Skeletal muscle satellite cell (primary cell): ENCODE measurements at regions not wholly inside any gene's neighbourhood (a gene's known extent, or its start where the extent isn't known, plus 50 kb on each side); places are given as distances from the start of the nearest gene placed in this dataset.
A peak's percentile ranks its signal among the peaks of the same experiment; 100 is the strongest.

Experiments used
- H3K27me3 ChIP-seq: 2 replicates; pipeline ENCODE4 v1.7.0; 2013; ENCODE audit warnings: low read length; ENCODE audit not compliant: control insufficient read depth, insufficient read depth
- H3K36me3 ChIP-seq: 2 replicates; pipeline ENCODE4 v1.7.0; 2013; ENCODE audit warnings: mild to moderate bottlenecking, control low read depth, low read length; ENCODE audit not compliant: insufficient read depth
- H3K4me1 ChIP-seq: 2 replicates; pipeline ENCODE4 v1.7.0; 2013; ENCODE audit warnings: low read length; ENCODE audit not compliant: control insufficient read depth, insufficient read depth
- H3K4me2 ChIP-seq: 2 replicates; pipeline ENCODE4 v1.7.0; 2013; ENCODE audit warnings: mild to moderate bottlenecking, low read length
- H3K4me3 ChIP-seq: 2 replicates; pipeline ENCODE4 v1.7.0; 2013; ENCODE audit warnings: low read length
- H3K9ac ChIP-seq: 2 replicates; pipeline ENCODE4 v1.7.0; 2013; ENCODE audit warnings: mild to moderate bottlenecking, low read depth, low read length, moderate library complexity
- H3K9me3 ChIP-seq: replicated peaks from 2 replicates; pipeline ENCODE4 v1.7.0; 2013; ENCODE audit warnings: mild to moderate bottlenecking, control low read depth, low read length

GRCh38 chr17:13403982-13404946, 197.5 kb downstream of the HS3ST3A1 start:
- Histone ChIP-seq H3K4me3 (no peak overlapping the region), H3K4me1 (no peaks in the 10 kb centered on the region), H3K9ac (no peak overlapping the region), H3K4me2 (no peak overlapping the region), H3K36me3 (no peaks in the 10 kb centered on the region), H3K27me3 (no peaks in the 10 kb centered on the region), H3K9me3 (no peaks in the 10 kb centered on the region)

GRCh38 chr17:13400491-13400890, 201.2 kb downstream of the HS3ST3A1 start:
- H3K9ac ChIP-seq, result no peak overlapping the region
- peaks cover under 1% of the 10 kb centered on the region for H3K4me1 ChIP-seq
- H3K36me3 ChIP-seq, result no peaks in the 10 kb centered on the region
- no peak overlapping the region for H3K4me3 ChIP-seq
- H3K9me3 ChIP-seq, result no peaks in the 10 kb centered on the region
- H3K27me3 ChIP-seq, result no peaks in the 10 kb centered on the region
- no peak overlapping the region for H3K4me2 ChIP-seq

- no peak overlapping the region for H3K4me2 ChIP-seq
- no peak overlapping the region for H3K9ac ChIP-seq
- H3K4me1 ChIP-seq, result peaks cover 17% of the 10 kb centered on the region
- no peaks in the 10 kb centered on the region for H3K9me3 ChIP-seq
- H3K36me3 ChIP-seq, result no peaks in the 10 kb centered on the region
- no peaks in the 10 kb centered on the region for H3K27me3 ChIP-seq
- H3K4me3 ChIP-seq, result no peak overlapping the region
These were observed 202.9 kb downstream of the HS3ST3A1 start for GRCh38 chr17:13398853-13399252.

GRCh38 chr17:13398091-13398490, 203.6 kb downstream of the HS3ST3A1 start:
- Histone ChIP-seq H3K9ac (no peak overlapping the region), H3K4me2 (no peak overlapping the region), H3K4me3 (no peak overlapping the region), H3K4me1 (peaks cover 19% of the 10 kb centered on the region), H3K9me3 (no peaks in the 10 kb centered on the region), H3K27me3 (no peaks in the 10 kb centered on the region), H3K36me3 (no peaks in the 10 kb centered on the region)

GRCh38 chr17:13395862-13396261, 205.9 kb downstream of the HS3ST3A1 start:
- no peaks in the 10 kb centered on the region for H3K9me3 ChIP-seq
- no peak overlapping the region for H3K4me2 ChIP-seq
- no peaks in the 10 kb centered on the region for H3K27me3 ChIP-seq
- no peaks in the 10 kb centered on the region for H3K36me3 ChIP-seq
- peaks cover 19% of the 10 kb centered on the region for H3K4me1 ChIP-seq
- H3K4me3 ChIP-seq, result no peak overlapping the region
- H3K9ac ChIP-seq, result no peak overlapping the region

- H3K4me3 ChIP-seq, result no peak overlapping the region
- H3K9me3 ChIP-seq, result no peaks in the 10 kb centered on the region
- H3K36me3 ChIP-seq, result no peaks in the 10 kb centered on the region
- H3K4me2 ChIP-seq, result no peak overlapping the region
- no peaks in the 10 kb centered on the region for H3K27me3 ChIP-seq
- peaks cover 19% of the 10 kb centered on the region for H3K4me1 ChIP-seq
- no peak overlapping the region for H3K9ac ChIP-seq
These were observed 206.4 kb downstream of the HS3ST3A1 start for GRCh38 chr17:13395346-13395745.

GRCh38 chr17:13393841-13394710, 207.7 kb downstream of the HS3ST3A1 start:
- peaks cover 19% of the 10 kb centered on the region for H3K4me1 ChIP-seq
- H3K4me3 ChIP-seq, result peak overlapping the region; percentile 3
- H3K4me2 ChIP-seq, result peak overlapping the region; percentile 46
- no peaks in the 10 kb centered on the region for H3K27me3 ChIP-seq
- H3K36me3 ChIP-seq, result no peaks in the 10 kb centered on the region
- H3K9me3 ChIP-seq, result no peaks in the 10 kb centered on the region
- H3K9ac ChIP-seq, result no peak overlapping the region

GRCh38 chr17:13387952-13388351, 213.8 kb downstream of the HS3ST3A1 start:
- H3K27me3 ChIP-seq, result no peaks in the 10 kb centered on the region
- no peak overlapping the region for H3K9ac ChIP-seq
- no peak overlapping the region for H3K4me2 ChIP-seq
- no peaks in the 10 kb centered on the region for H3K9me3 ChIP-seq
- H3K4me1 ChIP-seq, result peaks cover 6% of the 10 kb centered on the region
- H3K36me3 ChIP-seq, result no peaks in the 10 kb centered on the region
- no peak overlapping the region for H3K4me3 ChIP-seq

GRCh38 chr17:13387236-13387635, 214.5 kb downstream of the HS3ST3A1 start:
- Histone ChIP-seq H3K9ac (no peak overlapping the region), H3K27me3 (no peaks in the 10 kb centered on the region), H3K4me3 (no peak overlapping the region), H3K9me3 (no peaks in the 10 kb centered on the region), H3K4me1 (peaks cover 6% of the 10 kb centered on the region), H3K36me3 (no peaks in the 10 kb centered on the region), H3K4me2 (no peak overlapping the region)

- Histone ChIP-seq H3K4me2 (no peak overlapping the region), H3K9ac (no peak overlapping the region), H3K4me3 (no peak overlapping the region), H3K27me3 (no peaks in the 10 kb centered on the region), H3K9me3 (no peaks in the 10 kb centered on the region), H3K36me3 (no peaks in the 10 kb centered on the region), H3K4me1 (peaks cover 6% of the 10 kb centered on the region)
These were observed 216.2 kb downstream of the HS3ST3A1 start for GRCh38 chr17:13385481-13385911.

GRCh38 chr17:13384626-13385025, 217.1 kb downstream of the HS3ST3A1 start:
- no peak overlapping the region for H3K9ac ChIP-seq
- no peaks in the 10 kb centered on the region for H3K9me3 ChIP-seq
- no peak overlapping the region for H3K4me3 ChIP-seq
- H3K27me3 ChIP-seq, result no peaks in the 10 kb centered on the region
- no peaks in the 10 kb centered on the region for H3K36me3 ChIP-seq
- H3K4me2 ChIP-seq, result no peak overlapping the region
- peaks cover 6% of the 10 kb centered on the region for H3K4me1 ChIP-seq
